Activated naive CD4-positive, alpha-beta T cell treated with Interleukin-2 at 50 U/mL for 16 hours (primary cell): ENCODE measurements at regions not wholly inside any gene's neighbourhood (a gene's known extent, or its start where the extent isn't known, plus 50 kb on each side); places are given as distances from the start of the nearest gene placed in this dataset.

Experiments used
- DNase-seq: peaks from one replicate; pipeline ENCODE4 v3.0.0-alpha.2; 2020

- no peak for DNase-seq
Measured at GRCh38 chrX:25213611-25214010, 197.8 kb upstream of the ARX start.

DNA sequence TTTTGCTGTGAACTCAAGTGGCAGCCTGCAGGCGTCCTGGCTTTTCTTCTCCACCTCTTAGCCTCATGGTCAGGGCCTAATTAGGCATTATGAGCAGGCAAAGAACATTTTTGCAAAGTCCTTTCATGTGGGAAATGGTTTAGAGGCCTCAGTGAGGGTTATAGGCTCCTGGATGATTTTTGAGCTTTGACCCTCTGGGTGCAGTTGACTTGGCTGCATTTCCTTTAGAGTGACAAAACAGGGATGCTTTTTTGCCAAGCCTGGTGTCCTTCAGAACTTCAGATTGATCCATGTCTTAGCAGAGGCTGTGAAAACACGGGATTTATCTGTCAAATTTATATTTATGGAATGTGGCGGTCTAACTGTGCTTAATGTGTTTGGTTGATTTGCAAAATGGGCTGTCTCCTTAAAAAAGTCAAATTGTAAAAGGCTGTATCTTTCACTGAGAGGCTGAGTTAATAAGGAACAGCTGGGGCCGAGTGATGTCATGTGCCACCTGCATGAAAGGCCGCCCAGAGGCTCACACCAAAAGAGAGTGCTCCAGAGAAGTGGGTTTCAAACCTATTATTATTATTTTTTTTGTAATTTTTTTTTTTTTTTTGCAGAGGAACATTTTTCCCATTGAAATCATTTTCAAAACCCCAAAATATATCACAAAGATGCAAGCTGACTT is 192.2 kb upstream of the ARX start:
- no peak for DNase-seq

DNA sequence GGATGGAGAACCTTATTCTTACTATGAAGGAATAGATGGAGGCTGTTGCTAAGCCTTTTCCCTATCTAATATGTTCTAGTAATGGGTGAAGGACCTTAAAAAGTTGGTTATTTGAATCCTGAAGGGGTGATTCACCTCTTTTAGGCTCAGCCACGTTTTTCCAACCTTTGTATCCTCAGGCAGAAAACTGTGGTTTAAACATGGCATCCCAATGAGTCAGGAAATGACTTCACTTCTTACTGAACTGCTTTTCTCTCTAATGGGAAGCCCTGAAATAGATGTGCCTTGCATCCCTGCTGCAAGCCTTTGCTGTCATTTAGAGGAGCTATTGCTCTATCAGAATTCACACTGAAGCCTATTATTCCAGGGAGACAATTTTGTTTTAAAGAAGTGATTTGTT is 191.0 kb upstream of the ARX start:
- DNase-seq = no peak

GRCh38 chrX:25204182-25204581 is 188.4 kb upstream of the ARX start:
- DNase-seq = no peak

DNA sequence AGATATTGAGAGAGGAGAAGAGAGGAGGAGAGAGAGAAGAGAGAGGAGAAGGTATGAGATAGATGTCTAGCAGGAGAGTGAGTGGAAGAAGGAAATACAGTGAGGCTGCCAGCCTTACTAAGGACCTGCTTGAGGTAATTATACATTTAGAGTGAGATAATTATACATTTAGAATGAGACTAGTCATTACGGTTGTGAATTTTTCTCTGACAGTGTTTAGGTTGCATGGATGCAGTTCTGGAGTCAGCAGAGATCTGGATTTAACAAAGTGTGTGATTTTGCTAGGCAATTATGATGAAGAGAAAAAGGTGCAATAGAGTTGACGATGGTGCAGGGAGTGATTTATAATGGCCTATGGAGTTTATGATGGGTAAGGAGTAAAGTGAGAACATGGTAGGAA is 187.1 kb upstream of the ARX start:
- DNase-seq = no peak

DNA sequence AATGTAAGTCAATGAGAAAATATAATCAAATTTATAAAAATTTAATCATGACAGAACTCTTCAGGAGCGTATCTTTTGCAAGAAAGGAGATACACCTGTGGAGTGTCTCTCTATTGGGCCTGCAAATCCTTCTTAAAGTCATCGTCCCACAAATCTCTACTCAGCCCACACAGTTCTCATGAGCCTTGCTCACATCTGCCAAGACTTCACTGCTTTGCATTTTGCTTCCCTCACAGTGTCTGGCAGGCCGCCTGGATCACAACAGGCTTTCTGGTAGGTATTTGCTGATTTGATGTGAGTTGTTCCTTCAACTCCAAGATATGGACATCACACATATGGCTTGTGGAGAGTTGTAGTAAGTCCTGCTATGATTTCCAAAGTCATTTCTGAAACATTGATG is 183.1 kb upstream of the ARX start:
- DNase-seq = no peak

DNA sequence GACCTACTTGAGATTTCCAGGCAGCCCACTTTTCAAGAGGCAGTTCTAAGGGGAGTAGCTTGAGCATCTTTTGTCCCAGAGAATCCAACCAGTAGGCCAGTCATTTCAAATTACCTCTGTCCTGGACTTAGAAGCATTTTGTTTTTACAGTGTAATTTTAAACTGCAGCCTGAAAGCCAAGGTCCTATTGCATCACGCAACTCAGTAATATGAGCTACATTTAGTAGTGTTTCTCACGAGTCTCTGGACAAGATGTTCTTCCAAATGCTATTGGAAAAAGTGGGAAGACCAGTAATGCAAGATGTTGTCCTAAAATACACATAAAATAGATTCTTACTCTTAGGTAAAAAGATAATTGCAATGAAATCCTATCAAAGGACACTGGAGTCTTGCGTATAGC is 182.5 kb upstream of the ARX start:
- no peak for DNase-seq

DNA sequence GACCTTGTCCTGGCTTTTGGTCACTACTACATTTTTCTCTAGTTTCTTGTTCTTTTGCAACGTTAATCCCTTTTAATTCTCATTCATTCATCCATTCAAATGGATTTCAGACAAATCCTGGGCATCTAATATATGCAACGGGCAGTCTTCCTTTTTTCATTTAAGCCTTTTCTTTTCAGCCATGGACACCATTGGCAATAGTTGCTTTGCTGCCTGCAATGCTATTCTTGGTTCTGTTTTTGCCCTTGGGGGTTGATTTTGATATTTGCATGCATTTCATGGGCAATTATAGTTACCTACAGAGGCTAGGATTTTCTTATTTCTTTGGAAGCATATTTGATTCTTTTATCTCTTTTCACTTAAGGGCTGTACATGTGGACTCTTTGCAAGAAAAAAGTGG is 180.5 kb upstream of the ARX start:
- no peak for DNase-seq

DNA sequence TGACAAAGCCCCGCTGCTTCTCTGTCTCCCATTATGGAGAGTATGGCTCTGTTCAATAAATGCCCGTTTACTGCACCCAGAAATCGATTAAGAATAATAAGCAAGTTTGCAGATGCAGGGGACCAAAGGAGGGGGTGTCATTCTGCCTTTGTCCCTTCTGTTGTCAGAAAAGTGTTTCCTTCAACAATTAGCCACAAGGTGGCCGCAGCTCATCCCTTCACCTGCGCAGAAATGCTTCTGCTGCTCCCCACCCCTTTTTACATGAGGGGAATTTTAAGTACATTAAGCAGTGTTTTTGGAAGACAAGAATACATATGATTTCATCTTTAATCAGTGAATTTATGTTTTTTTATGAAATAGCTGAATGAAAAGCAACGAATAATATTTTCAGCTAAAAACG is 175.6 kb upstream of the ARX start:
- no peak for DNase-seq

- DNase-seq = no peak
Measured at GRCh38 chrX:25181775-25182174, 166.0 kb upstream of the ARX start.

- no peak for DNase-seq
Measured at GRCh38 chrX:25180242-25180641, 164.5 kb upstream of the ARX start.

- DNase-seq = no peak
Measured at GRCh38 chrX:25178555-25178954, 162.8 kb upstream of the ARX start.

DNA sequence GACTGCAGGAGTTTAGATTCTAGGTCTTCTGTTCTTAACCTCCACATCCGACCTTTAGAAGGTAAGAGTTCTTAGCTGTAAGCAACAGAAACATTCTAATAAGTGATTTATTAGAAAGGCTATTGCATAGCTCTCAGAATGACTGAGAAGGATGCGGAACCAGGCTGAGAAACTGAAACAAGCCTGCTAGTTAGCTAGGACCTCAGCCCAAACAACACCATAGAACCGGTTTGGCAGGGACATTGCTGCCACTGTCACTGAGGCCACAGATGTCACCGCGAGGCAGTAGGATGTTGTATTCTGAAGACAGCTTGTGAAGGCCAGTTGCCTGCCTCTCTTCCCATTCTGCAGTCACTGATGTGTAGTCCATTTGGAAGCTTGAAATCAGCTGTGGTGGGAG is 160.0 kb upstream of the ARX start:
- DNase-seq = no peak

- no peak for DNase-seq
Measured at GRCh38 chrX:25175171-25175570, 159.4 kb upstream of the ARX start.

DNA sequence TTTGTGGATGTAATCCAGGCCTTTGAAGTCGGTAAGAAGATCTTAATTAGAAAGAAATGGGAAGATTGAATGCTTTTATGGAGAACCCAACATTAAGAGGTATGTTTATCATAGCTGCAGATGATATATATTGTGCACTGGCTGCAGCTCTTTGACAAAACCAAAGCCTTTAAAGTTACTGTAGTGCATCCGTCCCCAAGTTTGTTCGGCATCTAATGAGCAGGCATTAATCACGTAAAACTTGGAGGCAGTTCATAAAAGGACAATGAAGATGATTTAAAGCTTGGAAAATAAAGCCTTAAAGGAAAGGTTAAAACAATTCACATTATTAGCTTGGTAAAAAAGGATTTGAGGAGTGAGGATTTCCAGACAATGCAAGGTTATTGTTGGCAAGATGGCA is 150.8 kb upstream of the ARX start:
- no peak for DNase-seq

DNA sequence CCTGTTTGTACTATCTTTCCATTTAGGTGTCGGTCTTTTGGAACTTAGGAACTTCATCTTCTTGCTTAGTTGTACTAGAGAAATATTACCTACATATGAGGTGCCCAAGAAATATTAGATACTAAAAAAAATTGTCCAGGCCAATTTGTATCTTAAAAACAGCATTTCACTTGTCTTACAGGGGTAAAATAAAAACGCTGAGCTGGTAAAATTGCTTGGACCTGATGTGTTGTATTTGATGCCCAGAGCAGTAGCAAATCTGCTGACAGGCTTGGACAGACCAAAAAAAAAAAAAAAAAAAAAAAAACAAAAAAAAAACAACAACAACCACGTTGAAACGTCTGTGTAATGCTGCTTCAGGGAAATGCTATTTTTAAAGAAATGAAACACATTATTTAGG is 150.4 kb upstream of the ARX start:
- DNase-seq = no peak

- no peak for DNase-seq
Measured at GRCh38 chrX:25158635-25159034, 142.9 kb upstream of the ARX start.

- DNase-seq = no peak
Measured at GRCh38 chrX:25156832-25157231, 141.1 kb upstream of the ARX start.

DNA sequence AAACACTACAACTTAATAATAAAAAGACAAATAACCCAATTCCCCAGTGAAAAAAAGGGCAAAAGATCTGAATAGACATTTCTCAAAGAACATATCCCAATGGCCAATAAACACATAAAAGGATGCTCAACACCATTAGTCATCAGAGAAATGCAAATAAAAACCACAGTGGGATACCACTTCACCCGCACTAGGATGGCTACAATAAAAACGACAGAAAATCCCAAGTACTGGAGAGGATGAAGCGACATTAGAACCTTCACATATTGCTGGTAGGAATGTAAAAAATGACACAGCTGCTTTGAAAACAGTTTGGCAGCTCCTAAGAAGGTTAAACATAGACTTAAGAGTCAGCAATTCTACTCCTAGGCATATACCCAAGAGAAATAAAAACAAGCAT is 140.6 kb upstream of the ARX start:
- no peak for DNase-seq

DNA sequence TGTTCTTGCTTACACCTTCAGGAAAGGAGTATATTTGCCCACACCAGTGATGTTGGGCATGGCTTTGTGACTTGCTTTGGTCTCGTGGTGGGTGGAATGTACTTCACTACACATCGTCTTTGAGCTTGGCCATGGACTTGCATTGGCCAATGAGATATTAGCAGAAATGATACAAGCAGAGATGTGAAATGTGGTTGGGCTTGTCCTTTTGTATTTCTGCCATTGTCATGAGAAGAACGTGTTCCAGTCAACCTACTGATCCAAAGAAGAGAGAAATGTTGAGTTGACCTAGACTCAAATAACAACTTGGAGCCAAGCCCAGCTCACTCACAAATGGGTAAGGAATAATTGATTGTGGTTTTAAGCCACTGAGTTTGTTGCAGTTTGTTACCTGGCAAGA is 138.4 kb upstream of the ARX start:
- DNase-seq = no peak

GRCh38 chrX:25151749-25152148 is 136.0 kb upstream of the ARX start:
- DNase-seq = no peak

DNA sequence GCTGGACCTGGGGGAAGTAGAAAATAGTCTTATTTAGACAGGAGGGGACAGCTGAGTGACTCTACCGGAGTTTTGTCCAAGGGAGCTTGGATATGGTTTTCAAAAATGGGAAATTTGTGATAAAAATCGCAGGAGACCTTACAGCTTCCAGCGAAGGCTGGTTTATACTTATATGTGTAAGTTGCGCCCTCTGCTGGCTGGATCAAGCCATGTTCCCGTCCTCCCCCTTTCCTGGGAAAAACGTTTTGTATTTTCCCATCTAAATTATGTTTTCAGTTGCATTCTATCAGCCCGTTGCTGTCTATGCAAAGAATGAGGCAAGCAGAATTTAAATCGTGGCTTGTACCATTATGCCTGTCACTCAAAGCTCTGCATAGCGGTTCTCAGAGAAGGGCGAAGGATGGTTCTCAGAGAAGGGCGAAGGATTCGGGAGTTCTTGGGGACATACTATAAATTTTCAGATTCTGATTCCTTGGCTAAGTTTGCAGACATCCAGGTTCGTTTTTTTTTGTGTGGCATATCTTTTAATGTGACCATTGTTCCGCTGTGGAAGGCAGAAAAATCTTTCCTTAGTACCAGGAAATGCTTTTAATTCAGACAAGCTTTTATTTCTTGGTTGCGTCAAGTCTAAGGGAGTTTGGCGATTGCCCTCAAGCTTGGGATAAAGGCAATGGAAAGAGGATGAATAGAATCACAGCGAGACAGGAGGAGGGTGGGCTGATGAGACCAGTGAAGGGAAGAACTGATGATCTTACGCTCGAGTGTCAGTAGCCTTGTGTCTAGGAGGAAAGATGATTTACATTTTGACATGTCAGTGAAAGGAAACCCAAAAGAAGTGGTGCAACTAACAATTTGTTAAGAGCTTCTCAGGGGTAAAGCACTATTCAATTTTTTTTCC is 128.5 kb upstream of the ARX start:
- peak; percentile 33 for DNase-seq

GRCh38 chrX:25143596-25143995 is 127.8 kb upstream of the ARX start:
- DNase-seq = no peak

- no peak for DNase-seq
Measured at GRCh38 chrX:25141684-25142083, 125.9 kb upstream of the ARX start.

GRCh38 chrX:25131055-25131454 is 115.3 kb upstream of the ARX start:
- DNase-seq = no peak
